SK-N-DZ (cell line): ENCODE measurements at regions not wholly inside any gene's neighbourhood (a gene's known extent, or its start where the extent isn't known, plus 50 kb on each side); places are given as distances from the start of the nearest gene placed in this dataset.

Experiments used
- DNase-seq: peaks from one replicate; pipeline ENCODE4 v3.0.0-alpha.2; 2015; ENCODE audit warnings: low spot score

GRCh38 chr2:104158191-104158590, 695.7 kb upstream of the POU3F3 start:
- no peak for DNase-seq

- DNase-seq: no peak
These were observed 690.2 kb upstream of the POU3F3 start for GRCh38 chr2:104163611-104164130.

- DNase-seq: no peak
These were observed 689.1 kb upstream of the POU3F3 start for GRCh38 chr2:104164721-104165252.

GRCh38 chr2:104177179-104177578, 676.7 kb upstream of the POU3F3 start:
- DNase-seq: no peak

GRCh38 chr2:104179644-104180043, 674.3 kb upstream of the POU3F3 start:
- DNase-seq: no peak

- DNase-seq: no peak
These were observed 653.3 kb upstream of the POU3F3 start for GRCh38 chr2:104200533-104201168.

GRCh38 chr2:104213758-104214157, 640.2 kb upstream of the POU3F3 start:
- DNase-seq: no peak

- DNase-seq: no peak
These were observed 638.4 kb upstream of the POU3F3 start for GRCh38 chr2:104215269-104216161.

- DNase-seq: no peak
These were observed 620.3 kb upstream of the POU3F3 start for GRCh38 chr2:104233591-104233990.

- no peak for DNase-seq
These were observed 617.4 kb upstream of the POU3F3 start for GRCh38 chr2:104236491-104236890.

GRCh38 chr2:104240984-104241383, 612.9 kb upstream of the POU3F3 start:
- no peak for DNase-seq

GRCh38 chr2:104249629-104250028, 604.3 kb upstream of the POU3F3 start:
- DNase-seq: no peak

GRCh38 chr2:104250635-104251034, 603.3 kb upstream of the POU3F3 start:
- DNase-seq: no peak

GRCh38 chr2:104254017-104254416, 599.9 kb upstream of the POU3F3 start:
- no peak for DNase-seq

- DNase-seq: no peak
These were observed 591.2 kb upstream of the POU3F3 start for GRCh38 chr2:104262714-104263113.

GRCh38 chr2:104279646-104280045, 574.3 kb upstream of the POU3F3 start:
- no peak for DNase-seq

GRCh38 chr2:104280216-104280615, 573.7 kb upstream of the POU3F3 start:
- DNase-seq: no peak

- no peak for DNase-seq
These were observed 567.1 kb upstream of the POU3F3 start for GRCh38 chr2:104286841-104287240.

- DNase-seq: no peak
These were observed 564.0 kb upstream of the POU3F3 start for GRCh38 chr2:104289651-104290565.

- no peak for DNase-seq
These were observed 563.4 kb upstream of the POU3F3 start for GRCh38 chr2:104290566-104290891.

GRCh38 chr2:104312684-104313083, 541.2 kb upstream of the POU3F3 start:
- no peak for DNase-seq
